ENCODE measurements at regions not wholly inside any gene's neighbourhood (a gene's known extent, or its start where the extent isn't known, plus 50 kb on each side); places are given as distances from the start of the nearest gene placed in this dataset.
"Not testable (repeated sequence)": the region's sequence is repeated elsewhere in the genome, so short reads cannot be mapped to it uniquely, and the experiment has no call there.

DNA sequence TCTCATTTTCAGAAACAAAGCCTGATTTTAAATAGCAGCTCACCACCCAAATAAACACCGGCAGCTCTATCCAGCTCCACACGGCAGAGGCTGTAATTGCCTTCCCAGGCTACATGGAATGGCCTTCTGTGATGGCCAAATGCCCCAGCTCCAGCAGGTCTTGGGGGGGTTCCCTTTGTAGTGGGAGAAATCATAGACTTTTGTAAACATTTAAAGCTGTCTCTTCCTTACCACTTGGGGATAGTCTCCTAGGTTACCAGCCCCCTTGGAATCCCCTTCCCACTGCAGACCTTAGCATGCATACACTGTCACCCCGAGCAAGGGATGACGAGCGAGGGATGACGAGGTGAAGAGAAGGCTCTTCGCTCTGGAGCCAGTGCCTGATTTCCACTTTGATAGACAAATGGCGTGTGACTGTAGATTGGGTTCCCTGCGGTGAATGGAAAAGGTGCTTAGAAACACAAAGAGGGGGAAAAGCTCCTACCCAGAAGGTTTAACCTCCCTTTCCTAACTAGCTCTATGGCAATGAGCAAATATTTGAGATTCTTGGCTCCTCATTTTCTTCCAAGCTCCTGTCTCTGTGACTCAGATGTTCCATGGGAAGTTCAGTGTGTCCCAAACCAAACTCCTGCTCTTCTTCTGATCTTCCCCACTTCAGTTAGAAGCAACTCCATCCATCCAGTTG, 108.0 kb upstream of the CADM1 start:
- H3K27ac ChIP-seq = no peak overlapping the region
- TF ChIP-seq ZFX (IDR thresholded peaks at IDR 0.05; ENCODE audit: borderline replicate concordance) = no peak
- TF ChIP-seq, protein P1, sequence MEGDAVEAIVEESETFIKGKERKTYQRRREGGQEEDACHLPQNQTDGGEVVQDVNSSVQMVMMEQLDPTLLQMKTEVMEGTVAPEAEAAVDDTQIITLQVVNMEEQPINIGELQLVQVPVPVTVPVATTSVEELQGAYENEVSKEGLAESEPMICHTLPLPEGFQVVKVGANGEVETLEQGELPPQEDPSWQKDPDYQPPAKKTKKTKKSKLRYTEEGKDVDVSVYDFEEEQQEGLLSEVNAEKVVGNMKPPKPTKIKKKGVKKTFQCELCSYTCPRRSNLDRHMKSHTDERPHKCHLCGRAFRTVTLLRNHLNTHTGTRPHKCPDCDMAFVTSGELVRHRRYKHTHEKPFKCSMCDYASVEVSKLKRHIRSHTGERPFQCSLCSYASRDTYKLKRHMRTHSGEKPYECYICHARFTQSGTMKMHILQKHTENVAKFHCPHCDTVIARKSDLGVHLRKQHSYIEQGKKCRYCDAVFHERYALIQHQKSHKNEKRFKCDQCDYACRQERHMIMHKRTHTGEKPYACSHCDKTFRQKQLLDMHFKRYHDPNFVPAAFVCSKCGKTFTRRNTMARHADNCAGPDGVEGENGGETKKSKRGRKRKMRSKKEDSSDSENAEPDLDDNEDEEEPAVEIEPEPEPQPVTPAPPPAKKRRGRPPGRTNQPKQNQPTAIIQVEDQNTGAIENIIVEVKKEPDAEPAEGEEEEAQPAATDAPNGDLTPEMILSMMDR (IDR thresholded peaks at IDR 0.05) = no peak

DNA sequence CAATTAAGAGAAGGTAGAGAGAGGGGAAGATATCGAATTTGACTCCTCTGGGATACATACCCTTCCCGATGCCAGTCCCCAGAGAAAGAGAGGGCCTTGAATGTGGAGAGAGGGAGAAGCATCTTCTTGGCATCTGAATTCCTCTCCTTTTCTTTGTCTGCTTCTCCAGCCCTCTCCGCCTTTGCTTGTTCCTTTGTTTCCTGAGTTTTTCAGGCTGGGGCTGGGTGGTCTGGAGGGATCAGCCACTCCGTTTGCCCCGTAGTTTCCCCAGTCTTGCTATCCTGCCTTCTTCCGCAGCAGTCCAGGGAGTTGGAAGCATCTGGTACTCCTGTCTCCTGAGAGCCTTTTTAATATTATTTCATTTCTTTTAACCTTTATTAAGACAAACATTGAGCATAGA, 107.1 kb upstream of the CADM1 start:
- H3K27ac ChIP-seq = no peak overlapping the region
- TF ChIP-seq, protein P1 (IDR thresholded peaks at IDR 0.05) = no peak
- TF ChIP-seq ZFX (IDR thresholded peaks at IDR 0.05; ENCODE audit: borderline replicate concordance) = no peak

DNA sequence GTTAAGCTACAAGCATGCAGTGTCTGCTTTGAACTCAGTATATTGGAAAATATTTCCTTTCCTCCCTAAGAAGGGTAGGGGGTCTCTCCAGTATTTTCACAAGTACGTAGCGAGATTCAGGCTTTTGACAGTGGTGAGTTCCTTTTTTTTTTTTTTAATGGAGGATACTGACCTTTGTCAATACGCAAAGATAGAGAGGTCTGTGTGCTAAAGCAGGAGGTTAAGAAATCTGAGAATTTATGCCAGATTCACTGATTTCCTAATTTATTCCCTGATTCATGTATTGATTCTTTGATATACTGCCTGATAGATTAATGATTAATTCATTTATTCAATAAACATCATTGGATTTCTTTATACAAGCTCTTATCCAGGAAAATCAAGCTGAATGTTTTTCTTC, 106.7 kb upstream of the CADM1 start:
- H3K27ac ChIP-seq = no peak overlapping the region
- TF ChIP-seq, protein P1 (IDR thresholded peaks at IDR 0.05) = no peak
- no peak for TF ChIP-seq ZFX (IDR thresholded peaks at IDR 0.05; ENCODE audit: borderline replicate concordance)

DNA sequence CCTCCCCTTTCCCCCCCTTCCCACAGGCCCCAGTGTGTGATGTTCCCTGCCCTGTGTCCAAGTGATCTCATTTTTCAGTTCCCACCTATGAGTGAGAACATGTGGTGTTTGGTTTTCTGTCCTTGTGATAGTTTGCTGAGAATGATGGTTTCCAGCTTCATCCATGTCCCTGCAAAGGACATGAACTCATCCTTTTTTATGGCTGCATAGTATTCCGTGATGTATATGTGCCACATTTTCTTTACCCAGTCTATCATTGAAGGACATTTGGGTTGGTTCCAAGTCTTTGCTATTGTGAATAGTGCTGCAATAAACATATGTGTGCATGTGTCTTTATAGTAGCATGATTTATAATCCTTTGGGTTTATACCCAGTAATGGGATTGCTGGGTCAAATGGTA, 106.0 kb upstream of the CADM1 start:
- H3K27ac ChIP-seq = not testable (repeated sequence)

DNA sequence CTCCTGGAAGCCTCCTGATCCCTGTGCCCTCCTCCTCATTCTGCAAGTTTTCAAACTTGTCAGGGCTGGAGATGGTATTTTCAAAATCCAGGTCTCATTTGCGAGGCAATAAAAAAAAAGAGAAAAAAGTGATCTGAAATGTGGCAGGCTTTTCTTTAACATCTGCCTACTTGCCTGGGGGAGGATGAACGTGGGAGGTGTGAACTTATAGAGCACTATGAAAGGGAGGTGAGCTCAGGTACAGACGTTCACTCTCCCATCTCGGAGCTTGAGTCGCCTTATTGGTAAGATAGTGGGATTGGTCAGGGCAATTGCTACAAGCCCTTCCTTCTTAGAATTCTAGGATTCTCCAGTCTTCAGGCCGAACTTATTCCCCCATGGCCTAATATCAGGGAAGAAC, 104.8 kb upstream of the CADM1 start:
- TF ChIP-seq ZFX (IDR thresholded peaks at IDR 0.05; ENCODE audit: borderline replicate concordance) = no peak
- TF ChIP-seq, protein P1 (IDR thresholded peaks at IDR 0.05) = no peak
- no peak overlapping the region for H3K27ac ChIP-seq

DNA sequence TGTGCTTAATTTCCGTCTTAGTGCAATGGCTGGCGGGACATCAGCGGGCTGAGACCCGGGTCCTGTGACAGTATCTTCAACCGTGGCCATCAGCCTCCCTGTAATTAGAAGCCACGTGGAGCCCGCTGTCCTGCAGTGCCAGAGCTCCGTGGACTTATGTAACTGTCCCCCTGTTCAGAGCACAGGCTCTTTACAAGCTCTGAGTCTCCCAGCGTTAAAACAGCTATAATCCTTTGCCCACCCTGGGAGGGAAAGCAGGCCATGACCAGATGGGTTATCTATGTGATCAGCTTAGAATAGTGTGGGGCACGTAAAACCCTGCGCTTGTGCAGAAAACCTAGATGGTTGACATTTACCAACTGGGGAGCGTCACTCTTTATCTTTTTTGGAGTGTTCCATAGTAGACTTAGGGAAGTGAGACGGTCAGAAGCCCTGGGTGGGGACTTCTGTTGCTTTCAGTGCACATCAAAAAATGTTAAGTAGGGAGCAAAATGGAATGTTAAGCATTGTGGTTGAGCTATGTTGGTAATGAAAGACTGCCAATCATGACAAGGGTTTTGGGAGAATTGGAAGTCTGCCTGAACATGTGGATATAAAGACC, 103.5 kb upstream of the CADM1 start:
- TF ChIP-seq, protein P1 (IDR thresholded peaks at IDR 0.05) = no peak
- no peak for TF ChIP-seq ZFX (IDR thresholded peaks at IDR 0.05; ENCODE audit: borderline replicate concordance)
- no peak overlapping the region for H3K27ac ChIP-seq

DNA sequence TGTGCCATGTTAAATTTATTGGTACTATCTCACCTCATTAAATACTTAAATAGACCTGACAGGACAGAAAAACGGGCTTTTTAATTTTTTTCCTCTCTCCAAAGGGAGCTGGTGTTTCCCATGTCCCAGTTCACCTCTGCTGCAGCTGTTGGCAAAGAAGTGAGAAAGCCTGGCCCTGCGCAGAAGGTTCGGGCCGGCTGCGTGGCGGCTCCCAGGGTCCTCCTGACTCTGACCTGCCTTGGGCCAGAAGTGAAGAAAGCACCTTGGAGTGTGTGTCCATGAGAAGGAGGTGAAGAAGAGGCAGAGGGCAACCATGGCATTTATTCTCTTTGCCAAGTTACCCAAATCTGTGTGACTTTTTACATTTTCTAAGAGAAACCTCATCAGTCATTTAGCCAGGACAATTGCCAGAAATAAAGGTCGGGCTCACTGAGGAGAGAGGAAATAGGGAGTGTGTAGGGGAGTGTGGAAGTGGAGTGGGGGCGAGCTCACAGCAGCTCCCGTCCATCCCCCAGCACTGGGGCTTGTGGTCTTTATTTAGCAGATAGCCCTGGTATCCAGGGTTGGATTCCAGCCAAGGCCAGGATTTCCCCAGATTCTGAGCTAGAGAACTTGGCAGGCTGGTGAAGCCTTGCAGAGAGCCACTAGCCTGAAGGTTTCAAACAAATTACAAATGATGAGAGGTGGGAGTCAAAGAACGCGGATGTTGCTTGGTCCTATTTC, 102.4 kb upstream of the CADM1 start:
- H3K27ac ChIP-seq = no peak overlapping the region
- TF ChIP-seq ZFX (IDR thresholded peaks at IDR 0.05; ENCODE audit: borderline replicate concordance) = no peak
- TF ChIP-seq, protein P1 (IDR thresholded peaks at IDR 0.05) = no peak

All from 22Rv1 (cell line).